GM12864 (cell line): ENCODE measurements at regions not wholly inside any gene's neighbourhood (a gene's known extent, or its start where the extent isn't known, plus 50 kb on each side); places are given as distances from the start of the nearest gene placed in this dataset.

Source experiments
- DNase-seq: peaks from one replicate; pipeline ENCODE4 v3.0.0-alpha.2; 2011; ENCODE audit warnings: low read depth
- H3K4me3 ChIP-seq: 2 replicates; pipeline ENCODE4 v1.5.1; 2011; ENCODE audit warnings: mild to moderate bottlenecking, low read depth, low read length, control low read depth
- CTCF ChIP-seq: IDR thresholded peaks from 2 replicates; pipeline ENCODE4 v1.5.1; 2011; ENCODE audit warnings: low read depth, mild to moderate bottlenecking, moderate library complexity, low read length, control low read depth, inconsistent platforms; ENCODE audit errors: missing control alignments

GRCh38 chr11:28819741-28820140 is 711.6 kb downstream of the METTL15 start:
- TF ChIP-seq CTCF, result no peak
- no peak overlapping the region for H3K4me3 ChIP-seq
- no peak for DNase-seq

- DNase-seq, result no peak
- no peak overlapping the region for H3K4me3 ChIP-seq
- TF ChIP-seq CTCF, result no peak
Measured at GRCh38 chr11:28815110-28815509, 706.9 kb downstream of the METTL15 start.

GRCh38 chr11:28808771-28809170 is 700.6 kb downstream of the METTL15 start:
- no peak for DNase-seq
- no peak overlapping the region for H3K4me3 ChIP-seq
- TF ChIP-seq CTCF, result no peak

- no peak overlapping the region for H3K4me3 ChIP-seq
- no peak for TF ChIP-seq CTCF
- DNase-seq, result no peak
Measured at GRCh38 chr11:28799316-28799715, 691.1 kb downstream of the METTL15 start.

- TF ChIP-seq CTCF, result no peak
- H3K4me3 ChIP-seq, result no peak overlapping the region
- DNase-seq, result no peak
Measured at GRCh38 chr11:28798286-28798685, 690.1 kb downstream of the METTL15 start.

GRCh38 chr11:28797536-28797935 is 689.3 kb downstream of the METTL15 start:
- no peak overlapping the region for H3K4me3 ChIP-seq
- DNase-seq, result no peak
- no peak for TF ChIP-seq CTCF

- TF ChIP-seq CTCF, result no peak
- no peak overlapping the region for H3K4me3 ChIP-seq
- DNase-seq, result no peak
Measured at GRCh38 chr11:28794405-28794804, 686.2 kb downstream of the METTL15 start.
